ENCODE measurements at regions not wholly inside any gene's neighbourhood (a gene's known extent, or its start where the extent isn't known, plus 50 kb on each side); places are given as distances from the start of the nearest gene placed in this dataset.
A peak's percentile ranks its signal among the peaks of the same experiment; 100 is the strongest.
"Not testable (repeated sequence)": the region's sequence is repeated elsewhere in the genome, so short reads cannot be mapped to it uniquely, and the experiment has no call there.

GRCh38 chr1:55302972-55303371 lies 87.8 kb upstream of the USP24 start:
- Histone ChIP-seq H3K36me3 (replicated peaks) (no peaks in the 10 kb centered on the region), H3K27ac (no peak overlapping the region), H3K27me3 (replicated peaks) (no peaks in the 10 kb centered on the region), H3K4me3 (ENCODE audit: low read depth, low read length) (no peak overlapping the region)
- no peak for DNase-seq
- TF ChIP-seq CTCF (IDR thresholded peaks at IDR 0.05; ENCODE audit: low read depth, low read length, missing control alignments), result no peak
- in situ Hi-C loops (cut with HindIII; ENCODE audit: low pct_ligation_motif_present, low sequenced_read_pairs), result no loop called here

GRCh38 chr1:55301912-55302311 lies 86.7 kb upstream of the USP24 start:
- DNase-seq, result no peak
- no peak overlapping the region for H3K4me3 ChIP-seq (ENCODE audit: low read depth, low read length)
- in situ Hi-C loops (cut with HindIII; ENCODE audit: low pct_ligation_motif_present, low sequenced_read_pairs), result no loop called here
- H3K36me3 ChIP-seq (replicated peaks), result no peaks in the 10 kb centered on the region
- H3K27me3 ChIP-seq (replicated peaks), result no peaks in the 10 kb centered on the region
- H3K27ac ChIP-seq, result no peak overlapping the region
- TF ChIP-seq CTCF (IDR thresholded peaks at IDR 0.05; ENCODE audit: low read depth, low read length, missing control alignments), result no peak

- in situ Hi-C loops (cut with HindIII; ENCODE audit: low pct_ligation_motif_present, low sequenced_read_pairs), result no loop called here
- Histone ChIP-seq H3K27ac (no peak overlapping the region), H3K36me3 (replicated peaks) (no peaks in the 10 kb centered on the region), H3K27me3 (replicated peaks) (no peaks in the 10 kb centered on the region), H3K4me3 (ENCODE audit: low read depth, low read length) (no peak overlapping the region)
- no peak for DNase-seq
- TF ChIP-seq CTCF (IDR thresholded peaks at IDR 0.05; ENCODE audit: low read depth, low read length, missing control alignments), result no peak
These were observed 85.8 kb upstream of the USP24 start for GRCh38 chr1:55300975-55301374.

GRCh38 chr1:55298167-55298894 lies 83.2 kb upstream of the USP24 start:
- in situ Hi-C loops (cut with HindIII; ENCODE audit: low pct_ligation_motif_present, low sequenced_read_pairs), result no loop called here

GRCh38 chr1:55296247-55296646 lies 81.1 kb upstream of the USP24 start:
- H3K27me3 ChIP-seq (replicated peaks); in situ Hi-C loops (cut with HindIII; ENCODE audit: low pct_ligation_motif_present, low sequenced_read_pairs); DNase-seq; H3K27ac ChIP-seq; H3K4me3 ChIP-seq (ENCODE audit: low read depth, low read length); H3K36me3 ChIP-seq (replicated peaks): not testable (repeated sequence)

More at GRCh38 chr1:55298167-55298894, 83.2 kb upstream of the USP24 start:
- TF ChIP-seq CTCF (IDR thresholded peaks at IDR 0.05; ENCODE audit: low read depth, low read length, missing control alignments), result no peak
- H3K4me3 ChIP-seq (ENCODE audit: low read depth, low read length), result no peak overlapping the region
- DNase-seq, result no peak
- H3K27me3 ChIP-seq (replicated peaks), result no peaks in the 10 kb centered on the region
- no peak overlapping the region for H3K27ac ChIP-seq
- no peaks in the 10 kb centered on the region for H3K36me3 ChIP-seq (replicated peaks)

- in situ Hi-C loops (cut with HindIII; ENCODE audit: low pct_ligation_motif_present, low sequenced_read_pairs), result loop anchor here (10.0 kb wide), 1 partner anchor 1295 kb away; no protein-coding TSS in a partner anchor
- no peaks in the 10 kb centered on the region for H3K27me3 ChIP-seq (replicated peaks)
- H3K27ac ChIP-seq, result no peak overlapping the region
- peak; percentile 14 for TF ChIP-seq CTCF (IDR thresholded peaks at IDR 0.05; ENCODE audit: low read depth, low read length, missing control alignments)
- H3K36me3 ChIP-seq (replicated peaks), result no peaks in the 10 kb centered on the region
- DNase-seq, result no peak
- H3K4me3 ChIP-seq (ENCODE audit: low read depth, low read length), result no peak overlapping the region
These were observed 74.5 kb upstream of the USP24 start for GRCh38 chr1:55289614-55290013.
